ENCODE measurements at regions not wholly inside any gene's neighbourhood (a gene's known extent, or its start where the extent isn't known, plus 50 kb on each side); places are given as distances from the start of the nearest gene placed in this dataset.

DNA sequence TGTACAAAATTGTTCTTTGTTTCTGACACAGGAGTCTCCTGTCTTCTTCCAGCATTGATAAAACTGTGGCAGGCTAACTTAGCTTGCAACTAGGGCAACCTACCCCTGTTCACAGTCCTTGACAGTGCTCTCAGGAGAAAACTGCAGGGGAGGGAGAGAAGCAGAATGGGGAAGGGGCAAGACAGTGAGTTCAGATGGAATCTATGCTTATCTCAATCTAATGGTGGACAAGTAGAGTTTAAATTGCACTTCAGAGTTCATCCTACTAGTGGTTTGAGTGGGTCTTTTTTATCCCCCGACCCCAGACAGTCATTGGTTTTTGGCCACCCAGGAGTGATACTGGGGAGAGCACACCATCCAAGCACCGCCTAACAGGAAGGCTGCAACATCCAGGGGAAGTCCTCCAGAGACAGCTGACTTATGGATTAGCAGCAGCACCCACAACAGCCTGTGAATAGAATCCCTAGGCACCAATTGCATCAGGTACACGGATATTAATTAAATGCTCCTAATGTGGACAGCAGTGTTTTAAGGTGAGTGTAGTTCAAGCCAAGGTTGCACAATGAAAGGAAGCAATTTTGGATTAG lies 236.6 kb downstream of the NHLRC3 start:
- Histone ChIP-seq H2AFZ (ENCODE audit: low read depth) (no peak overlapping the region), H3K36me3 (ENCODE audit: insufficient read depth) (no peaks in the 10 kb centered on the region), H3K27ac (no peak overlapping the region), H4K20me1 (ENCODE audit: insufficient read depth) (no peaks in the 10 kb centered on the region), H3K79me2 (ENCODE audit: insufficient read depth, low read depth) (no peaks in the 10 kb centered on the region), H3K4me1 (ENCODE audit: low read depth, poor library complexity, severe bottlenecking) (no peaks in the 10 kb centered on the region), H3K27me3 (ENCODE audit: insufficient read depth, low read depth) (no peaks in the 10 kb centered on the region), H3K4me3 (IDR thresholded peaks at IDR 0.05; ENCODE audit: insufficient read depth, low read depth, low read length) (no peak overlapping the region), H3K4me2 (no peak overlapping the region), H3K9ac (no peak overlapping the region)
- TF ChIP-seq, protein P1, sequence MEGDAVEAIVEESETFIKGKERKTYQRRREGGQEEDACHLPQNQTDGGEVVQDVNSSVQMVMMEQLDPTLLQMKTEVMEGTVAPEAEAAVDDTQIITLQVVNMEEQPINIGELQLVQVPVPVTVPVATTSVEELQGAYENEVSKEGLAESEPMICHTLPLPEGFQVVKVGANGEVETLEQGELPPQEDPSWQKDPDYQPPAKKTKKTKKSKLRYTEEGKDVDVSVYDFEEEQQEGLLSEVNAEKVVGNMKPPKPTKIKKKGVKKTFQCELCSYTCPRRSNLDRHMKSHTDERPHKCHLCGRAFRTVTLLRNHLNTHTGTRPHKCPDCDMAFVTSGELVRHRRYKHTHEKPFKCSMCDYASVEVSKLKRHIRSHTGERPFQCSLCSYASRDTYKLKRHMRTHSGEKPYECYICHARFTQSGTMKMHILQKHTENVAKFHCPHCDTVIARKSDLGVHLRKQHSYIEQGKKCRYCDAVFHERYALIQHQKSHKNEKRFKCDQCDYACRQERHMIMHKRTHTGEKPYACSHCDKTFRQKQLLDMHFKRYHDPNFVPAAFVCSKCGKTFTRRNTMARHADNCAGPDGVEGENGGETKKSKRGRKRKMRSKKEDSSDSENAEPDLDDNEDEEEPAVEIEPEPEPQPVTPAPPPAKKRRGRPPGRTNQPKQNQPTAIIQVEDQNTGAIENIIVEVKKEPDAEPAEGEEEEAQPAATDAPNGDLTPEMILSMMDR (conservative IDR thresholded peaks at IDR 0.05; ENCODE audit: low read depth, low read length) = no peak

DNA sequence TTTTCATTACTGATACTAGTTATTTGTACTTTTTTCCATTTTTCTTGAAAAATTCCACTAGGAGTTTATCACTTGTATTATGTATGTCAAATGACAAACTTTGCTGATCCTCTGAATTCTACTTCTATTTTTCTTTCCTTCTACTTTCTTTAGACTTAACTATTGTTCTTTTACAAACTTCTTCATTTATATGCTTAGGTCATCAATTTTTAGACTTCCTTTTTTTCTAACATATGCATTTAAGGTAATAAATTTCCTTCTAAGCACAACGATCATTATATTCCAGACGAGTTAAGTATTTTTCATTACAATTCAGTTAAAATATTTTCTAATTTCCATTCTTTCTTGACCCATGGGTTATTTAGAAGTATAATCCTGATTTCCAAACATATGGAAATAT lies 240.8 kb downstream of the NHLRC3 start:
- no peaks in the 10 kb centered on the region for H3K27me3 ChIP-seq (ENCODE audit: insufficient read depth, low read depth)
- no peak overlapping the region for H3K27ac ChIP-seq
- H4K20me1 ChIP-seq (ENCODE audit: insufficient read depth) = no peaks in the 10 kb centered on the region
- H3K36me3 ChIP-seq (ENCODE audit: insufficient read depth) = no peaks in the 10 kb centered on the region
- no peaks in the 10 kb centered on the region for H3K4me1 ChIP-seq (ENCODE audit: low read depth, poor library complexity, severe bottlenecking)
- H3K9ac ChIP-seq = no peak overlapping the region
- no peak overlapping the region for H3K4me2 ChIP-seq
- H2AFZ ChIP-seq (ENCODE audit: low read depth) = no peak overlapping the region
- no peaks in the 10 kb centered on the region for H3K79me2 ChIP-seq (ENCODE audit: insufficient read depth, low read depth)
- H3K4me3 ChIP-seq (IDR thresholded peaks at IDR 0.05; ENCODE audit: insufficient read depth, low read depth, low read length) = no peak overlapping the region
- TF ChIP-seq, protein P1 (conservative IDR thresholded peaks at IDR 0.05; ENCODE audit: low read depth, low read length) = no peak

DNA sequence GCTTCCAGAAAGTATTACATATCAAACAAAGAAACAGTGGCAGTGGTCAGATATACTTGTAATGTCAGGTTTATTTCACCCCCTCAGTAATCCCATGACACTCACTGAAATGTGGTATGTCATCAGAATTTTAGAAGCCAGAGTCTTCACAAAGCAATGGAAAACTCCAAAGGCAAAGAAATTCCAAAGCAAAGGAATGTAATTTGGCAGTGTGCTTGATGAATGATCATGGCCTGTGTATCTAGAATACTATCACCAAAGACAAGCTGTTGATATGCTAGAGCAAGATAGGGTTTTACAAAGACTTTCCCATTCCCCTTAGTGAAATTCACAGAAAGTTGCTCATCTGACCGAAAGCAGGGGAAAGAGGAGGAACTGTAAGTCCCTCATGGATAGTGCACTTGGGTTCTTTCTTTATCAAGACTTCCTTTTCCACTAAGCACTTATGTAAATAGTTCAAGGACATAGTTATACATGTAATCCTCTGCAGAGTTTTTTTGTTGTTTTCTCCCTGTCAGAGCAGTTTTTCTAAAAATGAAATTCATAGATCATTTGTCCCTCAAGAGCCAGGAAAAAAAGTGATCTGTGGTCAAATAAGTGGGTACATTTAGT lies 243.4 kb downstream of the NHLRC3 start:
- no peaks in the 10 kb centered on the region for H4K20me1 ChIP-seq (ENCODE audit: insufficient read depth)
- TF ChIP-seq, protein P1 (conservative IDR thresholded peaks at IDR 0.05; ENCODE audit: low read depth, low read length) = no peak
- no peaks in the 10 kb centered on the region for H3K36me3 ChIP-seq (ENCODE audit: insufficient read depth)
- H3K27ac ChIP-seq = no peak overlapping the region
- H3K27me3 ChIP-seq (ENCODE audit: insufficient read depth, low read depth) = no peaks in the 10 kb centered on the region
- H2AFZ ChIP-seq (ENCODE audit: low read depth) = no peak overlapping the region
- no peak overlapping the region for H3K9ac ChIP-seq
- no peak overlapping the region for H3K4me3 ChIP-seq (IDR thresholded peaks at IDR 0.05; ENCODE audit: insufficient read depth, low read depth, low read length)
- H3K4me2 ChIP-seq = no peak overlapping the region
- no peaks in the 10 kb centered on the region for H3K79me2 ChIP-seq (ENCODE audit: insufficient read depth, low read depth)
- no peaks in the 10 kb centered on the region for H3K4me1 ChIP-seq (ENCODE audit: low read depth, poor library complexity, severe bottlenecking)

DNA sequence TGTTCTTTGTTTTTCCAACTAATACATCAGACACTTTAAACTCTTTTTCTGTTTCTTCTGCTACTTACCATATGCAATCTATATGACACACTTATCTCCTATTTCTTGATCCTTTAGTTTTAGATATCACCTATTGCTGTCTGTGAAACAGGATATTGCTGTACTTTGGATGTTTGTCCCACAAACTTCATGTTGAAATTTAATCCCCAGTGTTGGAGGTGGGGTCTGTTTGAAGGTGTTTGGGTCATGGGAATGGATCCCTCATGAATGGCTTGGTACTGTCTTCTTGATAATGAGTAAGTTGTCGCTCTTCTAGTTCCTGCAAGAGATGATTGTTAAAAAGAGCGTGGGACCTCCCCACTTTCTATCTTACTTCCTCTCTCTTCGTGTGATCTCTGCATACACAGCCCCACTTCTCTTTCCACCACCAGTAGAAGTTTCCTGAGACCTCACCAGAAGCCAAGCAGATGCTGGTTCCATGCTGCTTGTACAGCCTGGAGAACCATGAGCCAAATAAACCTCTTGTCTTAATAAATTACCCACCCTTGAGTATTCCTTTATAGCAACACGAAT lies 244.2 kb downstream of the NHLRC3 start:
- Histone ChIP-seq H3K4me2 (no peak overlapping the region), H2AFZ (ENCODE audit: low read depth) (no peak overlapping the region)

More for the DNA sequence above, 244.2 kb downstream of the NHLRC3 start:
- Histone ChIP-seq H3K27me3 (ENCODE audit: insufficient read depth, low read depth) (no peaks in the 10 kb centered on the region), H3K27ac (no peak overlapping the region), H3K4me3 (IDR thresholded peaks at IDR 0.05; ENCODE audit: insufficient read depth, low read depth, low read length) (no peak overlapping the region), H3K79me2 (ENCODE audit: insufficient read depth, low read depth) (no peaks in the 10 kb centered on the region), H4K20me1 (ENCODE audit: insufficient read depth) (no peaks in the 10 kb centered on the region), H3K4me1 (ENCODE audit: low read depth, poor library complexity, severe bottlenecking) (no peaks in the 10 kb centered on the region), H3K36me3 (ENCODE audit: insufficient read depth) (no peaks in the 10 kb centered on the region), H3K9ac (no peak overlapping the region)
- TF ChIP-seq, protein P1 (conservative IDR thresholded peaks at IDR 0.05; ENCODE audit: low read depth, low read length) = no peak

Measured in KMS-11 (cell line).